HG02763 (cell line): ENCODE measurements at regions not wholly inside any gene's neighbourhood (a gene's known extent, or its start where the extent isn't known, plus 50 kb on each side); places are given as distances from the start of the nearest gene placed in this dataset.
"Not testable (repeated sequence)": the region's sequence is repeated elsewhere in the genome, so short reads cannot be mapped to it uniquely, and the experiment has no call there.

Experiments used
- ATAC-seq: cut with Tn5 transposase; IDR thresholded peaks from one replicate; pipeline ENCODE4 v1.9.1; 2021; ENCODE audit warnings: mild to moderate bottlenecking, moderate library complexity; ENCODE audit not compliant: unreplicated experiment

GRCh38 chr6:74448850-74449249, 752.8 kb downstream of the CD109 start:
- ATAC-seq, result no peak

- ATAC-seq, result peak; percentile 92
Observed at GRCh38 chr6:74447013-74447412, 751.0 kb downstream of the CD109 start.

GRCh38 chr6:74439123-74439811, 743.3 kb downstream of the CD109 start:
- ATAC-seq, result no peak

GRCh38 chr6:74438395-74438794, 742.4 kb downstream of the CD109 start:
- not testable (repeated sequence) for ATAC-seq

- ATAC-seq, result no peak
Observed at GRCh38 chr6:74434171-74434570, 738.2 kb downstream of the CD109 start.

- no peak for ATAC-seq
Observed at GRCh38 chr6:74431873-74432580, 736.0 kb downstream of the CD109 start.

GRCh38 chr6:74420221-74420620, 724.2 kb downstream of the CD109 start:
- ATAC-seq, result no peak

GRCh38 chr6:74415056-74415455, 719.1 kb downstream of the CD109 start:
- no peak for ATAC-seq

GRCh38 chr6:74410630-74411029, 714.6 kb downstream of the CD109 start:
- ATAC-seq, result no peak

- peak; percentile 83 for ATAC-seq
Observed at GRCh38 chr6:74409447-74409846, 713.4 kb downstream of the CD109 start.

- no peak for ATAC-seq
Observed at GRCh38 chr6:74408844-74409243, 712.8 kb downstream of the CD109 start.

GRCh38 chr6:74404366-74404765, 708.4 kb downstream of the CD109 start:
- no peak for ATAC-seq

GRCh38 chr6:74402781-74403180, 706.8 kb downstream of the CD109 start:
- no peak for ATAC-seq

GRCh38 chr6:74378437-74378836, 682.4 kb downstream of the CD109 start:
- not testable (repeated sequence) for ATAC-seq

- no peak for ATAC-seq
Observed at GRCh38 chr6:74369556-74369993, 673.6 kb downstream of the CD109 start.

GRCh38 chr6:74368746-74369145, 672.7 kb downstream of the CD109 start:
- no peak for ATAC-seq

- ATAC-seq, result no peak
Observed at GRCh38 chr6:74366634-74367033, 670.6 kb downstream of the CD109 start.

- ATAC-seq, result no peak
Observed at GRCh38 chr6:74362391-74362790, 666.4 kb downstream of the CD109 start.

GRCh38 chr6:74357321-74357720, 661.3 kb downstream of the CD109 start:
- ATAC-seq, result no peak

GRCh38 chr6:74356391-74356790, 660.4 kb downstream of the CD109 start:
- no peak for ATAC-seq

- no peak for ATAC-seq
Observed at GRCh38 chr6:74346936-74347535, 651.0 kb downstream of the CD109 start.

- ATAC-seq, result no peak
Observed at GRCh38 chr6:74343804-74344203, 647.8 kb downstream of the CD109 start.
